Loucy (cell line): ENCODE measurements at regions not wholly inside any gene's neighbourhood (a gene's known extent, or its start where the extent isn't known, plus 50 kb on each side); places are given as distances from the start of the nearest gene placed in this dataset.

Experiments
- H2AFZ ChIP-seq: fragments of 200-600 bp; sonication (generic); 2 replicates; pipeline ENCODE4 v1.6.0; 2016; ENCODE audit warnings: antibody characterized with exemption, mild to moderate bottlenecking, low read length, moderate library complexity
- H3F3A ChIP-seq: fragments of 200-600 bp; 2 replicates; pipeline ENCODE4 v1.6.0; 2016; ENCODE audit warnings: antibody characterized with exemption, low read depth, mild to moderate bottlenecking
- H3K27me3 ChIP-seq: fragments of 200-600 bp; sonication (generic); 2 replicates; pipeline ENCODE4 v1.6.1; 2014; ENCODE audit warnings: low read length, mild to moderate bottlenecking; ENCODE audit not compliant: insufficient read depth, poor library complexity, severe bottlenecking
- H3K36me3 ChIP-seq: fragments of 200-600 bp; sonication (generic); 2 replicates; pipeline ENCODE4 v1.6.1; 2016; ENCODE audit warnings: low read length; ENCODE audit not compliant: insufficient read depth
- H3K4me1 ChIP-seq: fragments of 200-600 bp; sonication (generic); 2 replicates; pipeline ENCODE4 v1.5.1; 2014; ENCODE audit warnings: low read length, mild to moderate bottlenecking; ENCODE audit not compliant: insufficient read depth, poor library complexity, severe bottlenecking
- H3K4me2 ChIP-seq: fragments of 200-600 bp; sonication (generic); 2 replicates; pipeline ENCODE4 v1.6.0; 2014; ENCODE audit warnings: antibody characterized with exemption, low read length, low read depth, mild to moderate bottlenecking; ENCODE audit not compliant: poor library complexity, severe bottlenecking
- H3K4me3 ChIP-seq: fragments of 200-600 bp; sonication (generic); 2 replicates; pipeline ENCODE4 v1.5.1; 2014; ENCODE audit warnings: low read length, mild to moderate bottlenecking, mixed read lengths; ENCODE audit not compliant: poor library complexity, severe bottlenecking
- H3K79me2 ChIP-seq: fragments of 200-600 bp; sonication (generic); 2 replicates; pipeline ENCODE4 v1.6.1; 2014; ENCODE audit warnings: low read length; ENCODE audit not compliant: insufficient read depth
- H3K9ac ChIP-seq: fragments of 200-600 bp; sonication (generic); 2 replicates; pipeline ENCODE4 v1.6.0; 2014; ENCODE audit warnings: mild to moderate bottlenecking, low read depth, low read length, moderate library complexity; ENCODE audit not compliant: poor library complexity, severe bottlenecking
- H3K9me2 ChIP-seq: fragments of 200-600 bp; sonication (generic); replicated peaks from 2 replicates; pipeline ENCODE4 v1.6.1; 2016; ENCODE audit warnings: low read depth, low read length, mixed read lengths
- H3K9me3 ChIP-seq: fragments of 200-600 bp; sonication (generic); 2 replicates; pipeline ENCODE4 v1.6.1; 2014; ENCODE audit warnings: mild to moderate bottlenecking, antibody characterized with exemption, low read length, low read depth; ENCODE audit not compliant: insufficient read depth
- H4K20me1 ChIP-seq: fragments of 200-600 bp; sonication (generic); 2 replicates; pipeline ENCODE4 v1.6.0; 2014; ENCODE audit warnings: antibody characterized with exemption, low read length, mild to moderate bottlenecking; ENCODE audit not compliant: insufficient read depth, poor library complexity, severe bottlenecking
- CTCF ChIP-seq: fragments of 200-600 bp; sonication (generic); conservative IDR thresholded peaks from 2 replicates; pipeline ENCODE4 v1.5.1; 2014; ENCODE audit warnings: mild to moderate bottlenecking, antibody characterized with exemption, low read length
- EZH2phosphoT487 ChIP-seq: fragments of 200-600 bp; IDR thresholded peaks from 2 replicates; pipeline ENCODE4 v1.6.1; 2018; ENCODE audit warnings: antibody characterized with exemption, mild to moderate bottlenecking, moderate library complexity, borderline replicate concordance

- Histone ChIP-seq H3K79me2 (no peaks in the 10 kb centered on the region), H2AFZ (no peak overlapping the region), H3K4me3 (no peak overlapping the region), H3K4me1 (no peaks in the 10 kb centered on the region), H4K20me1 (no peaks in the 10 kb centered on the region), H3K4me2 (no peak overlapping the region), H3K36me3 (no peaks in the 10 kb centered on the region), H3K27me3 (no peaks in the 10 kb centered on the region), H3K9me2 (no peaks in the 10 kb centered on the region), H3F3A (no peaks in the 10 kb centered on the region), H3K9ac (no peak overlapping the region), H3K9me3 (no peaks in the 10 kb centered on the region; the same call in 1 of the 2 replicates)
- TF ChIP-seq EZH2phosphoT487: no peak
- no peak for TF ChIP-seq CTCF
These were observed 260.7 kb upstream of the FOXF1 start for GRCh38 chr16:86249631-86250030.

GRCh38 chr16:86251682-86252081, 258.6 kb upstream of the FOXF1 start:
- Histone ChIP-seq H3F3A (no peaks in the 10 kb centered on the region), H2AFZ (no peak overlapping the region), H3K9me2 (no peaks in the 10 kb centered on the region), H3K27me3 (no peaks in the 10 kb centered on the region), H4K20me1 (no peaks in the 10 kb centered on the region), H3K9me3 (peaks cover 3% of the 10 kb centered on the region; the same call in 1 of the 2 replicates), H3K4me3 (no peak overlapping the region), H3K4me2 (no peak overlapping the region), H3K9ac (no peak overlapping the region), H3K36me3 (no peaks in the 10 kb centered on the region), H3K79me2 (no peaks in the 10 kb centered on the region), H3K4me1 (no peaks in the 10 kb centered on the region)
- no peak for TF ChIP-seq EZH2phosphoT487
- TF ChIP-seq CTCF: no peak

- peak; percentile 50 for TF ChIP-seq CTCF
- no peak for TF ChIP-seq EZH2phosphoT487
- H3K79me2 ChIP-seq: no peaks in the 10 kb centered on the region
- H3K9ac ChIP-seq: no peak overlapping the region
These were observed 257.7 kb upstream of the FOXF1 start for GRCh38 chr16:86252596-86252995.

More at GRCh38 chr16:86252596-86252995, 257.7 kb upstream of the FOXF1 start:
- Histone ChIP-seq H3K4me1 (no peaks in the 10 kb centered on the region), H3K36me3 (no peaks in the 10 kb centered on the region), H2AFZ (no peak overlapping the region), H3K4me3 (no peak overlapping the region), H3K9me3 (peaks cover 3% of the 10 kb centered on the region; the same call in 1 of the 2 replicates), H3K9me2 (no peaks in the 10 kb centered on the region), H3K4me2 (no peak overlapping the region), H3K27me3 (no peaks in the 10 kb centered on the region), H4K20me1 (no peaks in the 10 kb centered on the region), H3F3A (no peaks in the 10 kb centered on the region)
